HUES6 (cell line): ENCODE measurements at regions not wholly inside any gene's neighbourhood (a gene's known extent, or its start where the extent isn't known, plus 50 kb on each side); places are given as distances from the start of the nearest gene placed in this dataset.

Experiments used
- H3K27ac ChIP-seq: 2 replicates; pipeline ENCODE4 v1.7.0; 2013; ENCODE audit warnings: low read depth, mild to moderate bottlenecking, low read length, inconsistent platforms
- H3K27me3 ChIP-seq: 2 replicates; pipeline ENCODE4 v1.6.1; 2013; ENCODE audit warnings: low read length; ENCODE audit not compliant: control insufficient read depth, insufficient read depth
- H3K36me3 ChIP-seq: 2 replicates; pipeline ENCODE4 v1.6.1; 2013; ENCODE audit warnings: low read length; ENCODE audit not compliant: control insufficient read depth, insufficient read depth
- H3K4me1 ChIP-seq: 2 replicates; pipeline ENCODE4 v1.6.1; 2013; ENCODE audit warnings: low read length; ENCODE audit not compliant: control insufficient read depth, insufficient read depth
- H3K4me3 ChIP-seq: 2 replicates; pipeline ENCODE4 v1.5.1; 2013; ENCODE audit warnings: low read depth, low read length
- H3K9ac ChIP-seq: one replicate; pipeline ENCODE4 v1.6.1; 2013; ENCODE audit warnings: mild to moderate bottlenecking, low read length
- H3K9me3 ChIP-seq: 2 replicates; pipeline ENCODE4 v1.6.1; 2013; ENCODE audit warnings: low read depth, low read length; ENCODE audit not compliant: control insufficient read depth, insufficient read depth

DNA sequence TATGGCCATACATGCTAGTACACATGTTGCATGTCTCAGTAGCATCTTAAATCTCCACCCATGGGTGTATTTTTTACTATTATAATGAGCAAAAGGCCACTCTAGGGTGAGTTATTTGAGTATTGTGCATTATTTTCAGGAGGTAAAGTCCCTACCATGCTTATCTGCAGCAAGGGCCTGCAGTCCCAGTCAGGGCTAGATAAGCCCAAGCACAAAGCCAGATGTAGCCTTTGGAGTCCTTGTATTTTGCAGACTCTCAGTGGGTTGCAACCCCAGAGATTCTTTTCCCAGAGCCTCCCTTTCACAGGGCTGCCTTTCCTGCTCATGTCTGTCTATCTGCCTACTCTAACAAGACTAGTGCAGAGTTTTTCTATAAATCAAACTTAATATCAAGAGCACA, 295.3 kb downstream of the IPO8 start:
- H3K4me1 ChIP-seq, result no peaks in the 10 kb centered on the region
- H3K27me3 ChIP-seq, result no peaks in the 10 kb centered on the region
- H3K4me3 ChIP-seq, result no peak overlapping the region
- H3K27ac ChIP-seq, result no peak overlapping the region
- no peak overlapping the region for H3K9ac ChIP-seq
- no peaks in the 10 kb centered on the region for H3K36me3 ChIP-seq
- peaks cover 53% of the 10 kb centered on the region for H3K9me3 ChIP-seq

GRCh38 chr12:30399859-30400258, 295.8 kb downstream of the IPO8 start:
- H3K9ac ChIP-seq, result no peak overlapping the region
- no peak overlapping the region for H3K4me3 ChIP-seq
- no peaks in the 10 kb centered on the region for H3K36me3 ChIP-seq
- H3K27ac ChIP-seq, result no peak overlapping the region
- H3K9me3 ChIP-seq, result peaks cover 58% of the 10 kb centered on the region
- H3K27me3 ChIP-seq, result no peaks in the 10 kb centered on the region
- no peaks in the 10 kb centered on the region for H3K4me1 ChIP-seq

GRCh38 chr12:30396576-30396975, 299.1 kb downstream of the IPO8 start:
- H3K4me1 ChIP-seq, result no peaks in the 10 kb centered on the region
- no peak overlapping the region for H3K9ac ChIP-seq
- no peaks in the 10 kb centered on the region for H3K36me3 ChIP-seq
- no peak overlapping the region for H3K27ac ChIP-seq
- H3K27me3 ChIP-seq, result no peaks in the 10 kb centered on the region
- H3K4me3 ChIP-seq, result no peak overlapping the region
- H3K9me3 ChIP-seq, result peaks cover 83% of the 10 kb centered on the region

DNA sequence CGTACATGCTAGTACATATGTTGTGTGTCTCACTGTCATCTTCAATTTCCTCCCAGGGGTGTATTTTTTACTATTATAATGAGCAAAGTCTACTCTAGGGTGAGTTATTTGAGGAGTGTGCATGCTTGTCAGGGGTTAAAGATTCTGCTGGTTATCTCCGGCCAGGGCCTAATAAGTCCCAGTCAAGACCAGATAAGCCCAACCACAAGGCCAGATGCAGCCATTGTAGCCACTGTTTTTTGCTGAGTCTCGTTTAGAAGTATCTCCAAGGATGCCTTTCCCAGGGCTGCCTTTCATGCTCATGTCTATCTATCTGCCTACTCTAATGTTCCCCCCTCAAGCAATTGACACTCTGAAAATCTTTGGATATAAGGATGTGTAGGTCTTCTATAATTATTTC, 300.5 kb downstream of the IPO8 start:
- H3K4me3 ChIP-seq, result no peak overlapping the region
- no peak overlapping the region for H3K9ac ChIP-seq
- H3K27me3 ChIP-seq, result no peaks in the 10 kb centered on the region
- no peaks in the 10 kb centered on the region for H3K36me3 ChIP-seq
- peaks cover 90% of the 10 kb centered on the region for H3K9me3 ChIP-seq
- H3K4me1 ChIP-seq, result no peaks in the 10 kb centered on the region
- H3K27ac ChIP-seq, result no peak overlapping the region

DNA sequence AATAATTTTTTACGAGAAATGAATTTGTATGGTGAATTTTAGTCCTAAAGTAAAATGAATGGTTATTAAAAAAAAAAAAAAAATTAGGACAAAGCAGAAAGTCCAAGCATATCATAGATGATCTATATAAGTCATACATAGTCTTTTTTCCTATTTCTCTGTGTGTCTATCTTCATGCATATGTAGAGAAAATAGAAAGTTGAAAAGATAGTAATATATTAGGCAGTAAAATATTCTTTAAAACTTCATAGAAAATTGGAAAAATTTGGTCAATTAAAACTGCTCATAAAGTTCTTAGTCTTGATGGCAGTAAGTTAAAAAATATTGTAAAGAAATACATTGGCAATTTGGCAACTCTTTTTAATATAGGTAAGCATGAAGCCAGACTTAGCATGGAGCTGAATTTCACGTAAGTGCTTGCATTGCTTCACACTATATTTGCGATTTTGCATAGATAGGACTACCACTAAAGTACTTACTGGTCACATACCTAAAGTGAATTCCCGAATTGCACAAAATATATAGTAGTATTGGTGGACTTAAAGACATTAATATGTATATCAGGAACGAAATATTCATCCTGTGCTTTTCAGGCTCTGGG, 303.8 kb downstream of the IPO8 start:
- H3K9ac ChIP-seq, result no peak overlapping the region
- H3K4me3 ChIP-seq, result no peak overlapping the region
- peaks cover 82% of the 10 kb centered on the region for H3K9me3 ChIP-seq
- no peaks in the 10 kb centered on the region for H3K36me3 ChIP-seq
- H3K4me1 ChIP-seq, result no peaks in the 10 kb centered on the region
- no peak overlapping the region for H3K27ac ChIP-seq
- no peaks in the 10 kb centered on the region for H3K27me3 ChIP-seq

DNA sequence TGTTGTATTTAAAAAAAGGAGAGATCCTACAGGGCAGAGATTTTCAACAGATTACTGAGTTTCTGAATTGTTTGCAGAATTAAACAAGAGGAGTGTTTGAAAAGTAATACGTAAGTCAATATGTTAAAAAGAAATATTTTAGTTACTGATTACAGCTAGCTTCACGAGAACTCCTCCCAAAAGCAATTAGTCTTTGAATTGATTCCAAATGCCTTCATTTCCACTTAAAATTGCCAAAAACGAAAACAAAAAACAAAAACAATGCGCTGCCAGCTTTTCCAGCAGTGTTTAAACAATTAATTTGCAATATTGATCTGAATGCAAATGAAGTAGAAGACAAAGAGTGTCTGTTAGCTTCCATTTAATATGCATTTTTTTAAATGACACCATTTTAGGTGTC, 310.0 kb downstream of the IPO8 start:
- Histone ChIP-seq H3K4me3 (no peak overlapping the region), H3K36me3 (no peaks in the 10 kb centered on the region), H3K9me3 (peaks cover 35% of the 10 kb centered on the region), H3K9ac (no peak overlapping the region), H3K27ac (no peak overlapping the region), H3K27me3 (no peaks in the 10 kb centered on the region), H3K4me1 (no peaks in the 10 kb centered on the region)

DNA sequence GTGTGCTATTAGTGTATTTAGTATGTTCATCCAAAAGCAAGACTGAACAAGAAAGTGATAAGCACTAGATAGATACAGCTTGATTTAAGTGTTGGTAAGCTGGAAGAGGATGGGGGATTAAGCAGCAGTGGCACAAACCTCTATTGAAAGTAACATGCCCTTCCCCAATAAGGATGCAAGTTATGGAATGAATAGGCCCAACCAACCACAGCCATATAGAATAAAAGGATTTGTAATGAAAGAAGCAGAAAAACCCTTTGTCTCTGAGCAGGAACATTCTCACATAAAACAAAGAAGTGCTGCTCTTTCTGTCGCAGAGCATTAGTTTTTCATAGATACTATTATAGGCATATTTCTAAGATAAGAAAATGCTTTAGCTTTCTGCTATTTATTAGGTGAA, 310.7 kb downstream of the IPO8 start:
- H3K9ac ChIP-seq, result no peak overlapping the region
- H3K4me1 ChIP-seq, result no peaks in the 10 kb centered on the region
- H3K27ac ChIP-seq, result no peak overlapping the region
- H3K36me3 ChIP-seq, result no peaks in the 10 kb centered on the region
- no peak overlapping the region for H3K4me3 ChIP-seq
- no peaks in the 10 kb centered on the region for H3K27me3 ChIP-seq
- H3K9me3 ChIP-seq, result peaks cover 31% of the 10 kb centered on the region

DNA sequence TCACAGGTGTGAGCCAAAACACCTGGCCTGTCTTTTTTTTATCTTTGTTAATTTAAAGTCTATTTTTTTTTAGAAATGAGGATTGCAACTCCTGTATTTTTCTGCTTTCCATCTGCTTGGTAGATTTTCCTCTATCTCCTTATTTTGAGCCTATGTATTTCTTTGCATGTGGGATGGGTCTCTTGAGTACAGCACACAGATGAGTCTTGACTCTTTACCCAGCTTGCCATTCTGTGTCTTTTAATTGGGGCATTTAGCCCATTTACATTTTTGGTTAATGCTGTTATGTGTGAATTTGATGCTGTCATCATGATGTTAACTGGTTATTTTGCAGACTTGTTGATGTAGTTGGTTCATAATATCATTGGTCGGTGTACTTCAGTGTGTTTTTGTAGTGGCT, 317.4 kb downstream of the IPO8 start:
- Histone ChIP-seq H3K4me1 (no peaks in the 10 kb centered on the region), H3K36me3 (no peaks in the 10 kb centered on the region), H3K27ac (no peak overlapping the region), H3K4me3 (no peak overlapping the region), H3K9ac (no peak overlapping the region), H3K9me3 (peaks cover 15% of the 10 kb centered on the region; the same call in 1 of the 2 replicates), H3K27me3 (no peaks in the 10 kb centered on the region)

- H3K27ac ChIP-seq, result no peak overlapping the region
- H3K9me3 ChIP-seq, result peaks cover 8% of the 10 kb centered on the region
- no peak overlapping the region for H3K9ac ChIP-seq
- no peaks in the 10 kb centered on the region for H3K27me3 ChIP-seq
- H3K4me3 ChIP-seq, result no peak overlapping the region
- H3K4me1 ChIP-seq, result 0 out of 2 replicates have a peak, but pooled peaks cover 3% of the 10 kb centered on the region
- no peaks in the 10 kb centered on the region for H3K36me3 ChIP-seq
Observed at GRCh38 chr12:30364822-30365221, 330.8 kb downstream of the IPO8 start.

DNA sequence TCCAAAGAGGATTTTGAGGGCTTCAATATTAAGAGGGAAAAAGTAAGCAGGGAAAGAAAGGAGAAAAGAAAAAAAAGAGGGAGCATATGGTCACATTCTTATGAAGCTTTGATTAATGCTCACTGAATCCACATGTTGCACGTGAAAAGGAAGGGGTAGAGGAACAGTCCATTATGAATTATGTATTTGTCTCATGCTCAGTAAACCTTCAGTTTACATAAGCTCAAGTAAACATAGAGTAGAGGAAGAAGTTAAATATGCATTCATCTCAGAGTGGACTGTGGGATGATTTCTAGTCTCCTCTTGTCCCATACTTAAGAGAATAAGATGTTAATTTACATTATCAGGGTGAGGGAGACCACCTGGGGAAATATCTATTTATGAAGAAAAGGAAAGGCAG, 334.5 kb downstream of the IPO8 start:
- Histone ChIP-seq H3K9me3 (peaks cover 8% of the 10 kb centered on the region), H3K4me3 (no peak overlapping the region), H3K27ac (no peak overlapping the region), H3K9ac (no peak overlapping the region), H3K36me3 (no peaks in the 10 kb centered on the region), H3K4me1 (no peaks in the 10 kb centered on the region), H3K27me3 (no peaks in the 10 kb centered on the region)

DNA sequence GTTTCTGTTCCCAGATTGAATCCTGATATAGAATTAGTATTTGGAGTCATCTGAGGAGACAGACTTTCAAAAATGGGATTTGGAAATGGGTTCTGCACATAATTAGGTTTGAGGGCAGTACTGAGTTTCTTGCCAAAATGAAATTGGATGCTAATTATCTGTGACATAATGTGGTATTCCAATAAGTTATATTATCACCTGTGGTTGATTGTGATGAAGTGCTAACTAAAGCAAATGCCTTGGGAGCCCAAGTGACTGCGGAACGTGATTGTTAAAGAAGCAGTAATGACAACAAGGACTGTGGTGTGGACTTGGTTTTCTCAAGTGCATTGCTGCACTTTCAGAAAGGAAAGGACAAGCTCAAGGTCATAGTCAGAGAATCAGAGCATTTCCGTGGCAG, 337.0 kb downstream of the IPO8 start:
- H3K27me3 ChIP-seq, result no peaks in the 10 kb centered on the region
- no peaks in the 10 kb centered on the region for H3K4me1 ChIP-seq
- H3K4me3 ChIP-seq, result no peak overlapping the region
- no peak overlapping the region for H3K9ac ChIP-seq
- peaks cover 6% of the 10 kb centered on the region for H3K9me3 ChIP-seq
- no peaks in the 10 kb centered on the region for H3K36me3 ChIP-seq
- no peak overlapping the region for H3K27ac ChIP-seq
